ENCODE measurements at regions not wholly inside any gene's neighbourhood (a gene's known extent, or its start where the extent isn't known, plus 50 kb on each side); places are given as distances from the start of the nearest gene placed in this dataset.
"Not testable (repeated sequence)": the region's sequence is repeated elsewhere in the genome, so short reads cannot be mapped to it uniquely, and the experiment has no call there.

GRCh38 chr7:123341102-123341501 is 141.3 kb upstream of the SLC13A1 start:
- Histone ChIP-seq H3K27me3 (ENCODE audit: insufficient read depth, low read depth, severe bottlenecking) (no peaks in the 10 kb centered on the region), H3K4me3 (ENCODE audit: low read depth, low read length) (no peak overlapping the region), H3K36me3 (no peaks in the 10 kb centered on the region), H3K27ac (no peak overlapping the region), H3K9me3 (ENCODE audit: severe bottlenecking) (peaks cover 3% of the 10 kb centered on the region)
- no peak for DNase-seq
- TF ChIP-seq, protein P1, sequence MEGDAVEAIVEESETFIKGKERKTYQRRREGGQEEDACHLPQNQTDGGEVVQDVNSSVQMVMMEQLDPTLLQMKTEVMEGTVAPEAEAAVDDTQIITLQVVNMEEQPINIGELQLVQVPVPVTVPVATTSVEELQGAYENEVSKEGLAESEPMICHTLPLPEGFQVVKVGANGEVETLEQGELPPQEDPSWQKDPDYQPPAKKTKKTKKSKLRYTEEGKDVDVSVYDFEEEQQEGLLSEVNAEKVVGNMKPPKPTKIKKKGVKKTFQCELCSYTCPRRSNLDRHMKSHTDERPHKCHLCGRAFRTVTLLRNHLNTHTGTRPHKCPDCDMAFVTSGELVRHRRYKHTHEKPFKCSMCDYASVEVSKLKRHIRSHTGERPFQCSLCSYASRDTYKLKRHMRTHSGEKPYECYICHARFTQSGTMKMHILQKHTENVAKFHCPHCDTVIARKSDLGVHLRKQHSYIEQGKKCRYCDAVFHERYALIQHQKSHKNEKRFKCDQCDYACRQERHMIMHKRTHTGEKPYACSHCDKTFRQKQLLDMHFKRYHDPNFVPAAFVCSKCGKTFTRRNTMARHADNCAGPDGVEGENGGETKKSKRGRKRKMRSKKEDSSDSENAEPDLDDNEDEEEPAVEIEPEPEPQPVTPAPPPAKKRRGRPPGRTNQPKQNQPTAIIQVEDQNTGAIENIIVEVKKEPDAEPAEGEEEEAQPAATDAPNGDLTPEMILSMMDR (IDR thresholded peaks at IDR 0.05; ENCODE audit: low read depth, low read length): no peak

DNA sequence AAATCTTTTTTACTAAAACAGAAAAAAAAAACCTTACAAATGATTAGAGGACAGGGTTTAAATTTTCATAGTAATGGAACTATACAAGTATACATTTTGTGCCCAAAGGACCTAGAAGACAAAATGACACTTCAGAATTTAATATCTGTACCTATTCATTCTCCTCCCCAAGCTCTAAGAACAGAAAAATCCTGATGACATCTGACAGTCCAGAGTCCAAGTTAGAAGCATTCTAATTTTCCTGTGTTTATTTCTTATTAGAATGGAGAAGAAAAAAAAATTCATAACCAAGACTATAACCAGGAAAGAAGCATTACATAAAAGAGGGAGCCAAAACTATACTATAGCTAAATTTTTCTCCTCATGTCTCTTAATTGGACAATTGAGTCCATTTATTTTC is 138.9 kb upstream of the SLC13A1 start:
- Histone ChIP-seq H3K9me3 (ENCODE audit: severe bottlenecking) (peaks cover 3% of the 10 kb centered on the region), H3K27ac (no peak overlapping the region), H3K36me3 (no peaks in the 10 kb centered on the region), H3K27me3 (ENCODE audit: insufficient read depth, low read depth, severe bottlenecking) (no peaks in the 10 kb centered on the region), H3K4me3 (ENCODE audit: low read depth, low read length) (no peak overlapping the region)
- DNase-seq: no peak
- TF ChIP-seq, protein P1 (IDR thresholded peaks at IDR 0.05; ENCODE audit: low read depth, low read length): no peak

GRCh38 chr7:123329988-123330643 is 130.3 kb upstream of the SLC13A1 start:
- no peaks in the 10 kb centered on the region for H3K27me3 ChIP-seq (ENCODE audit: insufficient read depth, low read depth, severe bottlenecking)
- H3K27ac ChIP-seq: no peak overlapping the region
- H3K4me3 ChIP-seq (ENCODE audit: low read depth, low read length): no peak overlapping the region
- TF ChIP-seq, protein P1 (IDR thresholded peaks at IDR 0.05; ENCODE audit: low read depth, low read length): no peak
- H3K9me3 ChIP-seq (ENCODE audit: severe bottlenecking): no peaks in the 10 kb centered on the region
- no peak for DNase-seq
- H3K36me3 ChIP-seq: no peaks in the 10 kb centered on the region

- peaks cover 3% of the 10 kb centered on the region for H3K9me3 ChIP-seq (ENCODE audit: severe bottlenecking)
- no peaks in the 10 kb centered on the region for H3K36me3 ChIP-seq
- no peak overlapping the region for H3K27ac ChIP-seq
- H3K27me3 ChIP-seq (ENCODE audit: insufficient read depth, low read depth, severe bottlenecking): no peaks in the 10 kb centered on the region
- no peak for DNase-seq
- TF ChIP-seq, protein P1 (IDR thresholded peaks at IDR 0.05; ENCODE audit: low read depth, low read length): no peak
- no peak overlapping the region for H3K4me3 ChIP-seq (ENCODE audit: low read depth, low read length)
Measured at GRCh38 chr7:123327661-123328060, 127.9 kb upstream of the SLC13A1 start.

GRCh38 chr7:123324283-123324682 is 124.5 kb upstream of the SLC13A1 start:
- no peak for DNase-seq
- Histone ChIP-seq H3K36me3 (no peaks in the 10 kb centered on the region), H3K4me3 (ENCODE audit: low read depth, low read length) (no peak overlapping the region), H3K27ac (no peak overlapping the region), H3K27me3 (ENCODE audit: insufficient read depth, low read depth, severe bottlenecking) (no peaks in the 10 kb centered on the region), H3K9me3 (ENCODE audit: severe bottlenecking) (peaks cover 3% of the 10 kb centered on the region)
- TF ChIP-seq, protein P1 (IDR thresholded peaks at IDR 0.05; ENCODE audit: low read depth, low read length): no peak

DNA sequence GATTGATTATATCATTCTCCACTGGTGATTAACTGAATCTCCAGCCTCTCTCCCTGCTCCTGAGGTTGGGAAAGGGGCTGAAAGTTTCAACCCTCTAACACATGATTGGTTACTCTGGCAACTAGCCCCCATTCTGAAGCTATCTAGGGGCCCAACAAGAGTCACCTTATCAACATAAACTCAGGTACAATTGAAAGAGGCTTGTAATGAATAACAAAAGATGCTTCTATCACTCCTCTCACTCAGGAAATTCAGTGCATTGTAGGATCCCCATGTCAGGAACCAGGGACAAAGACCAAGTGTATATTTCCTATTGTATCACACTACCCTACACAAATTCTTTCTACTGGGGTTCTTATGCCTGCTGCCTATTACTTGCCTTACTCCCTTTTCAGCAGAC is 123.9 kb upstream of the SLC13A1 start:
- H3K9me3 ChIP-seq (ENCODE audit: severe bottlenecking): peaks cover 3% of the 10 kb centered on the region
- no peak for DNase-seq
- H3K4me3 ChIP-seq (ENCODE audit: low read depth, low read length): no peak overlapping the region
- TF ChIP-seq, protein P1 (IDR thresholded peaks at IDR 0.05; ENCODE audit: low read depth, low read length): no peak
- H3K27me3 ChIP-seq (ENCODE audit: insufficient read depth, low read depth, severe bottlenecking): no peaks in the 10 kb centered on the region
- H3K27ac ChIP-seq: no peak overlapping the region
- no peaks in the 10 kb centered on the region for H3K36me3 ChIP-seq

- not testable (repeated sequence) for H3K36me3 ChIP-seq; H3K27ac ChIP-seq; H3K4me3 ChIP-seq (ENCODE audit: low read depth, low read length); DNase-seq; H3K9me3 ChIP-seq (ENCODE audit: severe bottlenecking); H3K27me3 ChIP-seq (ENCODE audit: insufficient read depth, low read depth, severe bottlenecking)
Measured at GRCh38 chr7:123321578-123321977, 121.8 kb upstream of the SLC13A1 start.
